PC-9 (cell line): ENCODE measurements at regions not wholly inside any gene's neighbourhood (a gene's known extent, or its start where the extent isn't known, plus 50 kb on each side); places are given as distances from the start of the nearest gene placed in this dataset.

Source experiments
- BruUV-seq: library from RNA; stranded (reverse); fragments of 400-500 nt; replicated peaks from 2 replicates; lab custom pipeline; 2021; lab: Mats Ljungman, UMichigan
- CTCF ChIA-PET: fragments of 300-600 bp; sonication (Branson Sonifier 250); formaldehyde crosslinking; loops from one replicate; lab custom pipeline; 2022; ENCODE audit warnings: antibody characterized with exemption; lab: Charles Lee
- POLR2A ChIA-PET: fragments of 300-600 bp; sonication (Branson Sonifier 250); formaldehyde crosslinking; loops from one replicate; lab custom pipeline; 2022; ENCODE audit warnings: antibody characterized with exemption; ENCODE audit not compliant: unreplicated experiment; lab: Charles Lee
- DNase-seq, 2 experiments: peaks; one replicate each; pipeline versions ENCODE4 v3.0.0 to v3.0.0-alpha.2; 2015 to 2022; ENCODE audit warnings: mixed read lengths in 1 of 2
- H2AFZ ChIP-seq: fragments of 200-600 bp; sonication (generic); 2 replicates; pipeline ENCODE4 v1.8.1; 2017; ENCODE audit warnings: antibody characterized with exemption
- H3F3A ChIP-seq: fragments of 200-600 bp; sonication (generic); 2 replicates; pipeline ENCODE4 v1.8.1; 2017; ENCODE audit warnings: antibody characterized with exemption, mild to moderate bottlenecking, low read depth; ENCODE audit not compliant: insufficient read depth
- H3K27ac ChIP-seq: fragments of 200-600 bp; sonication (generic); 2 replicates; pipeline ENCODE4 v1.6.1; 2016; ENCODE audit warnings: mixed run types
- H3K27me3 ChIP-seq: fragments of 200-600 bp; sonication (generic); 2 replicates; pipeline ENCODE4 v1.6.1; 2016; ENCODE audit warnings: low read depth, mixed run types; ENCODE audit not compliant: insufficient read depth
- H3K36me3 ChIP-seq: fragments of 200-600 bp; sonication (generic); 2 replicates; pipeline ENCODE4 v1.6.1; 2016; ENCODE audit warnings: low read depth, mixed run types
- H3K4me1 ChIP-seq: fragments of 200-600 bp; sonication (generic); replicated peaks from 2 replicates; pipeline ENCODE4 v1.6.1; 2016; ENCODE audit warnings: mixed run types; ENCODE audit not compliant: insufficient read depth
- H3K4me2 ChIP-seq: fragments of 200-600 bp; sonication (generic); 2 replicates; pipeline ENCODE4 v1.6.1; 2017; ENCODE audit warnings: mixed run types
- H3K4me3 ChIP-seq: fragments of 200-600 bp; sonication (generic); 2 replicates; pipeline ENCODE4 v1.6.1; 2016; ENCODE audit warnings: mixed run types
- H3K79me2 ChIP-seq: fragments of 200-600 bp; sonication (generic); 2 replicates; pipeline ENCODE4 v1.6.1; 2017; ENCODE audit warnings: low read depth, mixed run types
- H3K9me2 ChIP-seq: fragments of 200-600 bp; sonication (generic); 2 replicates; pipeline ENCODE4 v1.8.1; 2017; ENCODE audit warnings: mild to moderate bottlenecking; ENCODE audit not compliant: insufficient read depth
- H3K9me3 ChIP-seq: fragments of 200-600 bp; sonication (generic); 2 replicates; pipeline ENCODE4 v1.8.1; 2016; ENCODE audit warnings: low read depth; ENCODE audit not compliant: insufficient read depth
- H4K20me1 ChIP-seq: fragments of 200-600 bp; sonication (generic); 2 replicates; pipeline ENCODE4 v1.8.1; 2017; ENCODE audit not compliant: insufficient read depth
- EZH2 ChIP-seq: fragments of 200-600 bp; sonication (generic); IDR thresholded peaks from 2 replicates; pipeline ENCODE4 v1.8.0; 2017; ENCODE audit warnings: antibody characterized with exemption, low read depth
- intact Hi-C: fragments of 100-400 bp; cut with micrococcal nuclease; formaldehyde crosslinking; loops from one replicate; pipeline ENCODE4 v1.10.0; 2022; ENCODE audit not compliant: unreplicated experiment
- TF ChIP-seq, protein P1 (sequence below): fragments of 200-600 bp; sonication (generic); conservative IDR thresholded peaks from 2 replicates; pipeline ENCODE4 v1.6.1; 2017; ENCODE audit warnings: mixed run types, antibody characterized with exemption, mild to moderate bottlenecking, moderate library complexity

- H3F3A ChIP-seq, result no peaks in the 10 kb centered on the region
- H3K4me3 ChIP-seq, result no peak overlapping the region
- H2AFZ ChIP-seq, result no peak overlapping the region
- H3K4me1 ChIP-seq, result no peaks in the 10 kb centered on the region
- TF ChIP-seq, protein P1, sequence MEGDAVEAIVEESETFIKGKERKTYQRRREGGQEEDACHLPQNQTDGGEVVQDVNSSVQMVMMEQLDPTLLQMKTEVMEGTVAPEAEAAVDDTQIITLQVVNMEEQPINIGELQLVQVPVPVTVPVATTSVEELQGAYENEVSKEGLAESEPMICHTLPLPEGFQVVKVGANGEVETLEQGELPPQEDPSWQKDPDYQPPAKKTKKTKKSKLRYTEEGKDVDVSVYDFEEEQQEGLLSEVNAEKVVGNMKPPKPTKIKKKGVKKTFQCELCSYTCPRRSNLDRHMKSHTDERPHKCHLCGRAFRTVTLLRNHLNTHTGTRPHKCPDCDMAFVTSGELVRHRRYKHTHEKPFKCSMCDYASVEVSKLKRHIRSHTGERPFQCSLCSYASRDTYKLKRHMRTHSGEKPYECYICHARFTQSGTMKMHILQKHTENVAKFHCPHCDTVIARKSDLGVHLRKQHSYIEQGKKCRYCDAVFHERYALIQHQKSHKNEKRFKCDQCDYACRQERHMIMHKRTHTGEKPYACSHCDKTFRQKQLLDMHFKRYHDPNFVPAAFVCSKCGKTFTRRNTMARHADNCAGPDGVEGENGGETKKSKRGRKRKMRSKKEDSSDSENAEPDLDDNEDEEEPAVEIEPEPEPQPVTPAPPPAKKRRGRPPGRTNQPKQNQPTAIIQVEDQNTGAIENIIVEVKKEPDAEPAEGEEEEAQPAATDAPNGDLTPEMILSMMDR, result no peak
- TF ChIP-seq EZH2, result no peak
- CTCF ChIA-PET, result no interaction called here
- H3K27me3 ChIP-seq, result no peaks in the 10 kb centered on the region
- H4K20me1 ChIP-seq, result peaks cover 4% of the 10 kb centered on the region; the same call in 1 of the 2 replicates
- BruUV-seq, result no TSS peak
- POLR2A ChIA-PET, result no interaction called here
- no peaks in the 10 kb centered on the region for H3K36me3 ChIP-seq
- no peak for DNase-seq
- intact Hi-C loops, result no loop called here
- H3K27ac ChIP-seq, result no peak overlapping the region
- no peaks in the 10 kb centered on the region for H3K9me3 ChIP-seq
- no peaks in the 10 kb centered on the region for H3K79me2 ChIP-seq
- no peaks in the 10 kb centered on the region for H3K9me2 ChIP-seq
- H3K4me2 ChIP-seq, result no peak overlapping the region
Observed at GRCh38 chr3:95595416-95596075, 1218.8 kb upstream of the EPHA6 start.

DNA sequence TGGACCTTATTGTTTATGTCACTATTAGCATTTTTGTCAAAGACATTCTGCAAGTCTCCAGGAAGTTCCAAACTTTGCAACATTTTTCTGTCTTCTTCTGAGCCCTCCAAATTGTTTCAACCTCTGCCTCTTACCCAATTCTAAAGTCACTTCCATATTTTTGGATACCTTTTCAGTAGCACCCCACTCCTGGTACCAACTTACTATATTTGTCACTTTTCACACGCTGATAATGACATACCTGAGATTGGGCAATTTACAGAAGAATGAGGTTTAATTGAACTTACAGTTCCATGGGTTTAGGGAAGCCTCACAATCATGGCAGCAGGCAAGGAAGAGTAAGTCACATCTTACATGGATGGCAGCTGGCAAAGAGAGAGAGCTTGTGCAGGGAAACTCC is 1206.5 kb upstream of the EPHA6 start:
- no peaks in the 10 kb centered on the region for H3K79me2 ChIP-seq
- intact Hi-C loops, result no loop called here
- peak in 1 of 2 experiments; percentile 23 for DNase-seq
- no peak for TF ChIP-seq EZH2
- TF ChIP-seq, protein P1, result no peak
- H4K20me1 ChIP-seq, result no peaks in the 10 kb centered on the region
- H3K4me1 ChIP-seq, result no peaks in the 10 kb centered on the region
- no peak overlapping the region for H3K27ac ChIP-seq
- H3K4me3 ChIP-seq, result no peak overlapping the region
- no peak overlapping the region for H2AFZ ChIP-seq
- no peak overlapping the region for H3K4me2 ChIP-seq
- no peaks in the 10 kb centered on the region for H3K36me3 ChIP-seq
- BruUV-seq, result no TSS peak
- H3K27me3 ChIP-seq, result no peaks in the 10 kb centered on the region
- CTCF ChIA-PET, result no interaction called here
- no peaks in the 10 kb centered on the region for H3F3A ChIP-seq
- H3K9me3 ChIP-seq, result no peaks in the 10 kb centered on the region; the same call in 1 of the 2 replicates
- H3K9me2 ChIP-seq, result no peaks in the 10 kb centered on the region
- POLR2A ChIA-PET, result no interaction called here

GRCh38 chr3:95609411-95609810 is 1205.0 kb upstream of the EPHA6 start:
- Histone ChIP-seq H2AFZ (no peak overlapping the region), H3K9me3 (no peaks in the 10 kb centered on the region; the same call in 1 of the 2 replicates), H3K79me2 (no peaks in the 10 kb centered on the region), H3K27ac (no peak overlapping the region), H3K36me3 (no peaks in the 10 kb centered on the region), H3F3A (no peaks in the 10 kb centered on the region), H3K4me2 (no peak overlapping the region), H3K4me1 (no peaks in the 10 kb centered on the region), H3K4me3 (no peak overlapping the region), H3K9me2 (no peaks in the 10 kb centered on the region), H3K27me3 (no peaks in the 10 kb centered on the region), H4K20me1 (no peaks in the 10 kb centered on the region)
- no peak for DNase-seq
- intact Hi-C loops, result no loop called here
- ChIA-PET CTCF (no interaction called here), POLR2A (interaction anchor here (0.7 kb wide), 1 partner anchor 26 kb away, joined by 10 read pairs; no protein-coding TSS in a partner anchor)
- no TSS peak for BruUV-seq
- TF ChIP-seq, protein P1, result no peak
- no peak for TF ChIP-seq EZH2
